ENCODE measurements at regions not wholly inside any gene's neighbourhood (a gene's known extent, or its start where the extent isn't known, plus 50 kb on each side); places are given as distances from the start of the nearest gene placed in this dataset.
"Not testable (repeated sequence)": the region's sequence is repeated elsewhere in the genome, so short reads cannot be mapped to it uniquely, and the experiment has no call there.

DNA sequence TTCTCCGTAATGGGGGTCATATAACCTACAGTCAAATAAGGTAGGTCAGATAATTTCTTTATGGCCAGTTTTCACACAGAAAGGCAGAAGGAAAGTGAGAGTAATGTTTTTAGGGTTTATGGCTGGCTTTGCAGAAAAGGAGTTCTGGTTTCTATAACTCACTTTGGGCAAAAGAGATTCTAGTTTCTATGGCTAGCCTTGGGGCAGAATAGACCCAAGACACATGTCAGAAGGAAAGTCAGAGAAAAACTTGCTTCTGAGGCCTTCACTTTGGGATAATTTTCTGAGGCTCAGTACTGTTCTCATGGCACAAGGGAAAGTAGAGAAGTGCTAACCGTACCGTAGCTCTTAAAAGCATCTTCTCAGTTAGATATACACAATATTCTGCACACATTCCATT lies 1145.3 kb downstream of the EFNA5 start:
- CTCF ChIA-PET = no interaction called here
- POLR2A ChIA-PET = no interaction called here

DNA sequence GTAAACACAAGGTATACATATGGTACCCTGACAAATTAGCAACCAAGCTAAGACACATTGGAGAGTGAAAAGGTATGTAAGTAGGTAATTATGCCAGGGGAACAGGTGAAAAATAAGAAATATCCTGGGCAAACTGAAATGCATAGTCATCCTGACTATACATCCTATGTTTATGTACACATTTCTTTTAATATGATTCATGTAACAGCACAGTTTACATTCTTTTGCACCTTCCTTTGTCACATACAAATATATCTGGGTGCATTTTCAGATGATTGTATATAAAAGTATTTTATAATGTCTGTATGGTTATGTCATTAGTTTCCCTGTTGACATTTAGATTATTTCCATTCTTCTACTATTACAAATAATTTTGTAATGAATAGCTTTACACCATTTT lies 1146.9 kb downstream of the EFNA5 start:
- CTCF ChIA-PET = no interaction called here

DNA sequence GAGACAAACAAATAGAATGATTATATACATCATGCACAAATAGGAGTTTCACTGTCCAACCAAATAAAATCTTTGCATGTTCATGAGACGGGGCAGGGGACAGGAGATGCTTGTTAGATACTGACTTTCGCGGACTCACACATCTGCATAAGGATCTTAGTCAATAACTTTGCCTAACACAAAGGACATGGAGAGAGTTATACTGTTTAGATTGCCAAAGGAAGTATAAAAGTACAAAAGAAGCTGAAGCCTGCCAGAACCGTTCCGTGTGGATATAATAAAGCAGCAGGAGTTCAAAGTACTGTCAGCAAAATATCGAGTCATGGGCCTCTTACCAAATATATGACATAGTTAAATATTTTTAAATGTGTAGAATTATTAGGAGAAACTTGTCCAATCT lies 1148.4 kb downstream of the EFNA5 start:
- CTCF ChIA-PET = no interaction called here
- POLR2A ChIA-PET = no interaction called here

More for the DNA sequence above, 1146.9 kb downstream of the EFNA5 start:
- POLR2A ChIA-PET = no interaction called here

DNA sequence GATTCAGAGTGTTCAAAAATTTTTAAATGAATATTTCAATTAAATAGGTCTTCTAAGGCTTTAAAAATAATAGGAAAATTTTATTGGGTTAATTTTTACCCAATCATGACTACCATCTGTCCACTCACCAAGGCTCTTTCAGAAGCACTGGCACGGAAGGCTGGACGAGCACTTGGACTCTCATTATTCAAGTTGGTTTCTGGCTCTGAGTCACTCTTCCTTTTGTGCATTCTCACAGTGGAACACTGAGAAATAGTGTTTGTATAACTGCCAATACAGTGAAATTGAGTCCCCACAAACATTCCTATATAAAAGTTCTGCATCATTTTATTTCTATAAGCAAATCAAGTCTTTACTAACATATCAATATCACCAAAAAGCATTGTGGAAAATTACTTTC lies 1149.0 kb downstream of the EFNA5 start:
- ChIA-PET CTCF (no interaction called here), POLR2A (no interaction called here)

DNA sequence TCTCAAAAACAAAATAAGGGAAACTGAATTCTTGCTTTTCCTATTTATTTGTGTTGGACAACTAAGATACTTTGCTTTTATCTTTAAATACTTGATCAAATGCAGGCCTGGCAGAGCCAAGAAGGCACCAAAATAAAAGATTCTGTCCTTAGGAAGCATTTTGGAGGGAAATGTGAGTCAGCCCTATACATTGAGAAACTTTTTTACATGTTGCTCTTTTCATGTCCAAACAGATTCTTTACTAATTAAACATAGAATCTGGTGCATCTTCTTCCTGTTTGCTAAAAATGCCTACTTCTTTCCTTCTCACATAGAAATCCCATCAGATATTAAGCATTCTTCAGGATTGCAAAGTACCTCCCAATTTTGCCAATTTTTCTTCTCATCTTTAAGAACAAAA lies 1160.4 kb downstream of the EFNA5 start:
- CTCF ChIA-PET = no interaction called here
- POLR2A ChIA-PET = no interaction called here

DNA sequence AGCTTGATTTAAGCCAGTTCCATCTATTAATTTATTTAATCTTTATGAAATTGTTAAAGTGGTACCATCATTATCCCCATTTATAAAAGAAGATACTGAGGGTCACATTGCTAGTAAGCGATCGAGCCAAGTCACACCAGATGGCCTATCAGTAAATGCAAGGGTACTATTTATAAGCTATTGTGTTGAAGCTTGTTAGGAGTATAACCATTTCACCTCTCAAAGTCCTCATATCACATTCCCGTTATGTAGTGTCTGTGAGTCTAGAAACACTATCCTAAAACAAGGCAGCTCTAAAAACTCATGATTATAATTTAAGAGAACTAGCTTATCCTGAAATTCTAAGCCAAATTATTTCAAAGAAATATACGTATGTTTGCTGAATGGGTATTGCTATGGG lies 1161.8 kb downstream of the EFNA5 start:
- POLR2A ChIA-PET = no interaction called here
- CTCF ChIA-PET = no interaction called here

DNA sequence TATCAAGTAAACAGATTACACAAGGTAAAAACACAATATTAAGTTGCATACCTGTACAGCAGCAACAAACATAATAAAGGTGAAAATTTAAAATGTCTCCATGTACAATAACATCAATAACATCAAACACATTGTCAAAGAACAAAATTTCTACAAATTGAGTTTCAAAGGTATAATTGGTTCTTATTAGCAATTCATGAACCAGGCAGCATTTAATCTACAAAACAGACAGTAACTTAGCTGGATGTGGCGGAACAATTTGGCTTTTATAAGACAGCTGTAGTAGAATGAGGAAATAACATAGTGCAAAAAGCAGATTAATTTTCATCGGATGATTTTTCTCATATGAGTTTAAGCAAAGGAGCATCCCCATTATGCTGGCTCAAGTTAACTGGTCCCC lies 1176.8 kb downstream of the EFNA5 start:
- ChIA-PET POLR2A (no interaction called here), CTCF (no interaction called here)

DNA sequence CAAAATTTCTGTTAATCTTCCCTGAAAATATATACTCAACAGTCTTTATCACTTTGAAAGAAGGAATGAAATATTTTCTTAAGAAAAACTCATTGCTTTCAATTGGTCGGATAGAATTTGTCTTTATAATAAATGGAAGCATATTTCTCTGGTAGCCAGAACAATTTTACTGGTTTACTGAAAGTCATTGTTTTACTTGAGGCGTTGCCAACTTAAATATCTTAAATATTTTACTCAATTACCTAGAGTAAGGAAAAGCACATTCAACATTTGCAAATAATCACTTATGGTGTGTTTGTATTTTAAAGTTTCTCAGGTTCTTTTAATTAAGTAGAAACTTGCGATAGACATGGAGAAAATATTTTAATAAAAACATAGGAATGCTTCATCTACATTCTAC lies 1181.7 kb downstream of the EFNA5 start:
- POLR2A ChIA-PET = no interaction called here
- CTCF ChIA-PET = no interaction called here

DNA sequence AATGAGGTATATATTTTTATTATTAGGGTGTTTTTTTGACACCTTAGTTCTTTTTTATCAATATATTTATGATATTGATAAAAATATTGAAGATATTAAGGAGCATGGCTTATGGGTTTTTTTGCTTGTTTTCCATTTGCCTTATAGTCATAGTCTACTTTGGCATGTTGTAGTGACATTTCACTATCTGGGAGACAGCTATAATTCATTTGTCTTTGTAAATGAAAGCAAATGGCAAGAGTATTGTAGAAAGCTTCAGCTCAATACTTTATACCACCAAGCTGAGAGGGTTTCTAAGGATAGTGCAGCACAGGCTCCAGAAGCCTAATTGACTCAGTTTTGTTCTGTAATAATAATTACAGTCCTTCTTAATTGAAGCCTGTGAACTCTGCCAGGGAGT lies 1182.3 kb downstream of the EFNA5 start:
- ChIA-PET CTCF (no interaction called here), POLR2A (no interaction called here)

DNA sequence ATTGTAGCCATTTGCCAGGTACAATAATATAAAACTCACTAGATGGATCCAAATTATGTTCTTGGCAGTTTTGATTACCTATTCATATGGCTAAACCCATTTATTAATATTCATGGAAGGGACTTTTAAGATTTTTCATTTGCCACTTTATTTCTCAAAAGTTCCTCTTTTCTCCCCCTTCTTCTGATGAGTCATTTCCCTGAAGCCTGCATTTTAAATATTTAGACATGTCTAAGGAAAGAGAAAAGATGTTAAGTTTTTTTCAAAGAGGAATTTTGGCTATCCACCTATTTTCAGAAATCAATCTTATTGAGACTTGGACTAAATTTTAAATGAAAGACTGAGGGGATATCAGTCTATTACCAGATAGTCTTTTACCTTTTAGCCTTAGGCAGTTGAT lies 1189.4 kb downstream of the EFNA5 start:
- ChIA-PET POLR2A (no interaction called here), CTCF (no interaction called here)

DNA sequence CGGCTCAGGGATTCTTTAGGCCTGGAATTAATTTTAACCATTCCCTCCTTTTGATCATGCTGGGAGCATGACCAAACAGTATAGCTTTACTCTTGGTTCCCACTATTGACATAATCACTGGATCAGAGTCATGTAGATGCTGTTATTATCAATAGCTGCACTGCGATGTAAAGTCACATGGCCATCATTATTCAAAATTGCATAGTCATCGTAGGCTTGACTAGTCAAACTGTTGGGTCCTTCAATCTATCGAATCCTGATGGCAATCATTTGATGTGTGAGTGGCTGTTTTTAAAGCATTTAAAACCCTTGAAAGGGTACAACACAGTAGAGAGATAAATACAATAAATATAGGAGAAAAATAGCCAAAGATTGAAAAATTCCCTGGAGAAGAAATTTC lies 1194.1 kb downstream of the EFNA5 start:
- POLR2A ChIA-PET = no interaction called here

DNA sequence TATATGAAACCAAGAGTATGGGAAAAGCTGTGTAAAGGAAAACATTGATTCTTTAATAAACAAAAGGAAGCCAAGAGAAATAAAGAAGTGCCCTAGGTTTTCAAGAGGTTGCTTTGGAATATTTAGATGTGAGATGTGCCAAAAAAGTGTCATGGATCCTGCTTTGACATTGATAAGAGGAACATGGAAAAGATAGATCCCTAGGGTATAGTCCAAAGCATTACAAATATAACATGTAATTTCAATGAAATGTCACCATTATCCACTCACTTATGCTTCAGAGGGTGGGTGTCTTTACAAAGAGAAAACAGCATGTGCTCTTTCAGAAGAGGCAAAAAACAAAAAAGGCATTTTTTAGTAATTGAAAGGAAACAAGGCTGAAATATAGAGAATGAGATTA lies 1196.7 kb downstream of the EFNA5 start:
- CTCF ChIA-PET = no interaction called here
- POLR2A ChIA-PET = no interaction called here

More for the DNA sequence above, 1194.1 kb downstream of the EFNA5 start:
- CTCF ChIA-PET = no interaction called here

DNA sequence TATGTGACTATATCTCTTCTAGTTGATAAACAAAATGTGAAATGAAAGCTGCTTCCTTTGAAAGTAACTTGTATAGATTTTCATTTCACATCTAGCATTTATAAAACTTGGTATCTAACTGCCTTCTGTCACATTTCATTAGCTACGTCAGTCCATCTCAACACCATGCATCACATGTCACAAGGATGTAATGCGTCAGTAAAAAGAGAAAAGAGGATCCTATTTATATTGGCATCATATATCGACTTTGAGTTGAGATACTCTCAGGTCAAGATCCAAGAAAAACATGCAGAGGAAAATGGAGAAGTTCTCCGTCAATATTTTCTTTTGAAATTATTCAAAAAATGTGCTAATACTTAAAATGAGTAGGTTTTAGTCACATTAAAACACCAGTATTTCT lies 1211.2 kb downstream of the EFNA5 start:
- CTCF ChIA-PET = no interaction called here
- POLR2A ChIA-PET = no interaction called here

DNA sequence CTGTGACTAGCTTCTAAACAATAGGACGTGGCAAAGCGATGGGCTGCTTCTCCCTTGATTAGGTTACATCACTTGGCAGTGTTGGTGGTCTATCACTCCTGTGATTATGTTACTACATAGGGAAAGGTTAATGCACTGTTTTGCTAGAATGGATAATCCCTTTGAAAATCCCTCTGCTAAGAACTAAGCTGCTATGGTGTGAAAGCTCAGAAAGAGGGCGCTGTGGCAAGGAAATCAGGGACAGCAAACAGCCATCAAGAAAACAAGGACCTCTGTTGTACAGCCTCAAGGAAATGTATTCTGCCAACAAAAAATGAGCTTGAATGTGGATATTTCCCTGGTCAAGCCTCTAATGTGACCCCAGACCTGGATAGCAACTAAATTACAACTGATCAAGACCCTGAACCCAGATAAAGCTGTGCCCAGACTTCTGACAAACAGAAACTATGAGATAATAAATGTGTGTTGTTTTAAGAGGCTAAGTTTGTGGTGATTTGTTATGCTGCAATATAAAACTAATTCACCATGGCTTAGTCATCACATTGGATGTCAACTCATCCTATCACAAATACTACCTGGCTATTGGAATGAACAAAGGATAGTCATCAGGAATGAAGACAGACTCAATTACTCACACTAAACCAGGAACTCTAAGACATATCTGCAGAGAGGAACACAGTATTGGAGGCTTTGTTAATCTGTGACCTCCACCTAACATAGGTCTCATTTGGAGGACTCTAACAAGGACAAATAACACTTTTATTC lies 1215.9 kb downstream of the EFNA5 start:
- CTCF ChIA-PET = no interaction called here

DNA sequence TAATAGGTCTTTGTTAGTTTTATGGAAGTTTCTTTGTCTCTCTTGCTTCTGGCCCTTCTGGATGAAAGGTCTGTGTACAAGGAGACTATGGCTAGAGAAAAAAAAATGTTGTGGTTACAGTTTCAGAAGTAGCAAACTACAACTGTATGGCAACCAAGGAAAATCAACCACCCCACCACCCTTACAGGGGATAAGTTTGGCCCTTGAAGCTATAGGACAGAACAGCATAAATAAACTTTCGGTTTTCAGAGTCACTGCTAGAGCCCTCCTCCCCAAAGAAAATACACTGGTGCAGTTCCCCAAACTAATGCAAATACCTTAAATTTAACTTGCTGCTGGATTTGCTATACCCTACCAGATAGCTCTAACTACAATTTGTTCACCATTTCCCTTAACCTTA lies 1216.7 kb downstream of the EFNA5 start:
- CTCF ChIA-PET = no interaction called here

More for the DNA sequence above, 1215.9 kb downstream of the EFNA5 start:
- POLR2A ChIA-PET = no interaction called here

DNA sequence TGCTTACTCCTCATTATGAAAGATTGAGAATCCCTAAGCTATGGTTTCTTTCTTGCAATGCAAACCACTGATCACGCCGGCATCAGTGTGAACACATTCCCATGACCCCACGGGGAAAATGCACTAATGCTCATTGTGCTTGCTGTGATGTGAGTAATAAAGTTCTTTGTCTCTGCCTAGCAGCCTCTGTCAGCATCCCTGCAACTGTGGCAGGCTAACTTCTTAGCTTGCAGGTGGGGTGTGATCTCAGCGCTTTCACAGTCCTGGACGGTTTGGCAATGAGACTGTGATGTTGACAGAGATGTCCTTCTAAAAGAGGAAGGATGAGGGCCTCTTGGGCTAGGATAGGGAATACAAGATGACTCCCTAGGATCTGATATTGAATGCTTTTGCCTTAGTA lies 1218.7 kb downstream of the EFNA5 start:
- POLR2A ChIA-PET = no interaction called here
- CTCF ChIA-PET = no interaction called here

More for the DNA sequence above, 1216.7 kb downstream of the EFNA5 start:
- POLR2A ChIA-PET = no interaction called here

DNA sequence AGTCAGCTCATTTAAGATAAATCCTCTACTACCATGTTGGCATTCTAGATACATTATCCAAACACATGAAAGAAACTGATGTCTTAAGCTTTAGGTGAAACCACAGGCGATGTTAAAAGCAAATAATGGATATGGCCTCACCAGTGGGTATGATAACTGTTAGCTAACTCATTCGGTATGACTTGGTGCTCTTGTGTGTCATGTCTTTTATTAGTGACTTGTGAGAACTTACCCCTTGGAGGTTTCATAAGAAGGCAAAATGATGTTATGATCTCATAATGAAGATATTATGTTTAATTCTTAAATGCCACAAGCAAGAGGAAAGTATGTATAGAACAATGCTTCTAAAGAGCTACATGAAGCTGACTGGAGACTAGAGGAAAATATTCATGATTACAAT lies 1227.0 kb downstream of the EFNA5 start:
- CTCF ChIA-PET = no interaction called here
- POLR2A ChIA-PET = no interaction called here

DNA sequence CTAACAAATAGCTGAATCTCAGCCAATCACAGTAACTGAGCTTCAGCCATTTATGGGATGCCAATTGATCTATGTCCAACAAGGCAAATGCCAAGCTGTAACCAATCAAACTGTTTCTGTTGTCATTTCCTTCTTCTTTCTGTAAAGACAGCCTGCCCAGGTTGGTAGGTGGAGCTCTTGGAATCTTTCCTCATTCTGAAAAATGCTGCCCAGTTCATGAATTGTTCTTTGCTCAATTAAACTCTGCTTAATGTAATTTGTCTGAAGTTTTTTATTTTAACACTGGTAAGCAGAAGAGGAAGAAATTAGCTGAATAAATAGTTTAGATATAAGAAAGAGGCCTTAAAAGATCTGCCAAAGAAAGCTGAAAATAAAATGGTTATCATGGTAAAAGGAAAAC lies 1235.6 kb downstream of the EFNA5 start:
- POLR2A ChIA-PET = no interaction called here
- CTCF ChIA-PET = no interaction called here

DNA sequence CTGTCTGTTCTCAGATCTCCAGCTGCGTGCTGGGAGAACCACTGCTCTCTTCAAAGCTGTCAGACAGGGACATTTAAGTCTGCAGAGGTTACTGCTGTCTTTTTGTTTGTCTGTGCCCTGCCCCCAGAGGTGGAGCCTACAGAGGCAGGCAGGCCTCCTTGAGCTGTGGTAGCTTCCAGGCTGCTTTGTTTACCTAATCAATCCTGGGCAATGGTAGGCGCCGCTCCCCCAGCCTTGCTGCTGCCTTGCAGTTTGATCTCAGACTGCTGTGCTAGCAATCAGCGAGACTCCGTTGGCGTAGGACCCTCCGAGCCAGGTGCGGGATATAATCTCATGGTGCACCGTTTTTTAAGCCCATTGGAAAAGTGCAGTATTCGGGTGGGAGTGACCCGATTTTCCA lies 1240.0 kb downstream of the EFNA5 start:
- CTCF ChIA-PET, POLR2A ChIA-PET: not testable (repeated sequence)

DNA sequence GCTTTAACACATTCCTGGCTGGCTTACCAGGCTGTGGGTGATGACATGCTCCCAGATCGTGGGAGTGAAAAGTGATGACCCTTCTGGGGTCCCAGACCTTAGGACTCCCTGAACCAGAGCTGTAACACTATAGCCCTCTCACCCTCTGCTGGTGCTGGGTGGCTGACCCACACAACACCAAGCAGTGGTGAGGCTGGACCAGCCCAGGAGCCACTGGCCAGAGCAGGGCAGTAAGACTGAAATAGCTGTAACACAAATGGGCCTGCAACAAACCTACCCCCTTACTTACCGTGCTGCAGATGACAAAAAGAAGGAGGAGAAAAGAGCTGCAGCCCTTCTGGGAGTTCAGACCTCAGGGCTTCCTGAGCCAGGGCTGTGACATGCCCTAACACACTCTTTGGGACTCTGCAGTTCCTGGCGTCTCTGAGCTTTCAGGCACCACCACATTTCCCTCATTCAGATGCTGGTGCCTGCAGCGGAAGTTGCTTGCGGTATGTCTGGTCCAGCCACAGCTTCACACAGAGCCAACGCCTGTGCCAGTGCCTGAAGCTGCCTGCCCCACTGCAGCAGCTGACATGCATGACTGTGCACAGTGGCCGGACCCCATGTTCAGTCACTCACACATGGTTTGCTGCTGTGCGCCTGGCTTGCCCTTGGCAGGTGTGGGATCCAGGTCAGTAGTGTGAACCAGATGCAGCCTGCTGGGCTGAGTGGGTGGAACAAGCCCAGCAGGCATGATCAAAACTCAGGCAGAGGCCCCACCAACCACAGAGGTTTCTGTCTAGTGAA lies 1247.4 kb downstream of the EFNA5 start:
- POLR2A ChIA-PET = no interaction called here
- CTCF ChIA-PET = no interaction called here

DNA sequence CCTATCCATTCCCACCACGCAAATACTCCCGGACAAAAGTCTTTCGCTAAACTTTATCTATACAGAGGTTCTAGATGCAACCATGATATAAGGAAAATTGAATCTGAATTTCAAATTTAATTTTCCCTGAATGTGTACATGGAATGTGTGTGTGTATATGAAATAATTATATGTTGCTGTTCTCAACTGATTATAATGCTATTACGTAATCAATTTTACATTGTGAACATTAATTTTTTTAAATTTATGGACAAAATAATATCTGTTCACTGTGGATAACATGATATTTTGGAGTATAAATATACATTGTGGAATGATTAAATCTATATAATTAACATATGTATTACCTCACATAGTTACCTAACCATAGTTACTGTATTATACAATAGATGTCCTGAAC lies 1250.6 kb downstream of the EFNA5 start:
- ChIA-PET CTCF (no interaction called here), POLR2A (no interaction called here)

DNA sequence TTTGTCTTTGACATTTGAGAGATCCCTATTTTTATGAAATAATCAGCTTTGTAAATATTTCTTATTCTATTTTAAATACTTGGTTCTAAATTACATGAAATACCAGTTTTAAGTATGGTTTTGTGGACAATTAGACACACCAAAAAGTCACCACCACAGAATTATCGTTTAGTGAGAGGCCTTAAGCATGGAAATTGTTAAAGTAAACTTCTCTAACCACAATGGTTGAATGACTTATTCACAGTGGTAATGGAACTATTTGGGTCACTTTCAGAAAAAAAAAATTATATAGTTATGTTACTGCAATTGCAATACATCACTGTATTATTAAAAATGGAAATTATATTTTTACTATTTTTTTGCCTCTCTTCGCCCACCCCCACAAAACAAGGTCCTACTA lies 1252.5 kb downstream of the EFNA5 start:
- CTCF ChIA-PET = no interaction called here

More for the DNA sequence above, 1252.5 kb downstream of the EFNA5 start:
- POLR2A ChIA-PET = no interaction called here
